H1 (cell line): ENCODE measurements at regions not wholly inside any gene's neighbourhood (a gene's known extent, or its start where the extent isn't known, plus 50 kb on each side); places are given as distances from the start of the nearest gene placed in this dataset.

Experiments used
- CTCF ChIA-PET: fragments of 300-600 bp; sonication (Branson Sonifier 250); formaldehyde crosslinking; loops from one replicate; lab custom pipeline; 2021; ENCODE audit not compliant: partially characterized antibody; lab: Charles Lee
- POLR2A ChIA-PET: fragments of 300-600 bp; sonication (Branson Sonifier 250); formaldehyde crosslinking; loops from one replicate; lab custom pipeline; 2021; ENCODE audit warnings: inconsistent platforms; ENCODE audit not compliant: partially characterized antibody; lab: Charles Lee
- DNase-seq, 2 experiments: peaks; one replicate each; pipeline versions ENCODE4 v3.0.0 to v3.0.0-alpha.2; 2010 to 2022; ENCODE audit warnings: low spot score in 2 of 2, low read depth in 1 of 2, mixed read lengths in 1 of 2
- FAIRE-seq: peaks from 2 replicates; lab custom pipeline; 2011; peaks lifted over from hg19 to GRCh38; lab: Jason Lieb, UNC
- H2AFZ ChIP-seq: 2 replicates; pipeline ENCODE4 v1.8.1; 2012; ENCODE audit warnings: low read length, inconsistent platforms
- H2AK5ac ChIP-seq: 2 replicates; pipeline ENCODE4 v1.6.1; 2013; ENCODE audit warnings: low read depth, low read length
- H2BK120ac ChIP-seq: replicated peaks from 2 replicates; pipeline ENCODE3; 2013; ENCODE audit warnings: low read depth, low read length, inconsistent platforms
- H2BK12ac ChIP-seq: 2 replicates; pipeline ENCODE4 v1.6.1; 2013; ENCODE audit warnings: low read depth, low read length
- H2BK15ac ChIP-seq: 2 replicates; pipeline ENCODE4 v1.6.1; 2013; ENCODE audit warnings: low read length
- H2BK20ac ChIP-seq: 2 replicates; pipeline ENCODE4 v1.6.1; 2013; ENCODE audit warnings: low read length
- H2BK5ac ChIP-seq: 2 replicates; pipeline ENCODE4 v1.6.1; 2013; ENCODE audit warnings: low read depth, low read length
- H3K14ac ChIP-seq: 2 replicates; pipeline ENCODE4 v1.6.1; 2013; ENCODE audit warnings: inconsistent platforms; ENCODE audit not compliant: insufficient read length
- H3K18ac ChIP-seq: 2 replicates; pipeline ENCODE4 v1.6.1; 2013; ENCODE audit warnings: low read length; ENCODE audit errors: extremely low read depth
- H3K23ac ChIP-seq: 2 replicates; pipeline ENCODE4 v1.6.1; 2013; ENCODE audit warnings: inconsistent platforms; ENCODE audit not compliant: insufficient read length
- H3K23me2 ChIP-seq: 2 replicates; pipeline ENCODE4 v1.6.1; 2013; ENCODE audit warnings: low read depth, low read length
- H3K27ac ChIP-seq: 2 replicates; pipeline ENCODE4 v1.6.1; 2011; ENCODE audit warnings: low read depth, low read length, inconsistent platforms
- H3K27me3 ChIP-seq, 4 experiments: replicated peaks in 1 of 4; 1 replicate in 1 of 4; 2 replicates in 3 of 4; pipeline versions ENCODE4 v1.6.1 to v1.8.1; 2011 to 2013; ENCODE audit warnings: low read length in 3 of 4, mild to moderate bottlenecking in 3 of 4, inconsistent platforms in 2 of 4, mixed read lengths in 2 of 4, moderate library complexity in 1 of 4; ENCODE audit not compliant: control insufficient read depth in 3 of 4, insufficient read depth in 3 of 4; ENCODE audit errors: extremely low read depth in 1 of 4
- H3K36me3 ChIP-seq, 4 experiments: 2 replicates each; pipeline versions ENCODE4 v1.6.1 to v1.8.1; 2011 to 2013; ENCODE audit warnings: mild to moderate bottlenecking in 4 of 4, low read length in 3 of 4, moderate library complexity in 2 of 4, control low read depth in 1 of 4, inconsistent platforms in 1 of 4; ENCODE audit not compliant: insufficient read depth in 4 of 4, control insufficient read depth in 2 of 4
- H3K4ac ChIP-seq: replicated peaks from 2 replicates; pipeline ENCODE3; 2013; ENCODE audit warnings: low read length, low read depth, mixed read lengths, inconsistent platforms; ENCODE audit not compliant: insufficient read length
- H3K4me1 ChIP-seq, 4 experiments: replicated peaks in 1 of 4; 1 replicate in 1 of 4; 2 replicates in 3 of 4; pipeline versions ENCODE4 v1.6.1 to v1.8.1; 2011 to 2013; ENCODE audit warnings: low read length in 3 of 4, inconsistent platforms in 2 of 4, mixed read lengths in 1 of 4; ENCODE audit not compliant: insufficient read depth in 4 of 4, control insufficient read depth in 3 of 4
- H3K4me2 ChIP-seq, 2 experiments: 2 replicates each; pipeline versions ENCODE4 v1.6.1 to v1.8.1; 2011 to 2013; ENCODE audit warnings: low read depth in 2 of 2, low read length in 2 of 2, control low read depth in 1 of 2, inconsistent platforms in 1 of 2, mild to moderate bottlenecking in 1 of 2; ENCODE audit not compliant: insufficient read depth in 1 of 2
- H3K4me3 ChIP-seq, 4 experiments: fragments of 200-600, 300-600 bp in 1 of 4; sonication (generic), shearing (Covaris generic), sonication (Bioruptor Twin) in 1 of 4; 2 replicates each; pipeline versions ENCODE4 v1.5.1 to v1.8.1; 2011 to 2016; ENCODE audit warnings: low read length in 4 of 4, low read depth in 3 of 4, control low read depth in 2 of 4, inconsistent platforms in 2 of 4, mild to moderate bottlenecking in 2 of 4, mixed read lengths in 1 of 4, moderate library complexity in 1 of 4; ENCODE audit not compliant: insufficient read depth in 2 of 4; ENCODE audit errors: extremely low read depth in 1 of 4
- H3K56ac ChIP-seq: replicated peaks from 2 replicates; pipeline ENCODE3; 2013; ENCODE audit warnings: low read depth, mild to moderate bottlenecking, mixed read lengths, low read length, inconsistent platforms; ENCODE audit not compliant: insufficient read length
- H3K79me1 ChIP-seq: 2 replicates; pipeline ENCODE4 v1.6.1; 2013; ENCODE audit warnings: low read depth, low read length, control low read depth
- H3K79me2 ChIP-seq, 2 experiments: 2 replicates each; pipeline versions ENCODE4 v1.6.1 to v1.8.1; 2012 to 2013; ENCODE audit warnings: low read length in 2 of 2, mild to moderate bottlenecking in 2 of 2, inconsistent platforms in 1 of 2; ENCODE audit not compliant: insufficient read depth in 2 of 2, control insufficient read depth in 1 of 2
- H3K9ac ChIP-seq, 4 experiments: replicated peaks in 1 of 4; 1 replicate in 1 of 4; 2 replicates in 3 of 4; pipeline versions ENCODE4 v1.6.1 to v1.8.1; 2011 to 2013; ENCODE audit warnings: low read depth in 3 of 4, low read length in 3 of 4, control low read depth in 2 of 4, mild to moderate bottlenecking in 2 of 4, moderate library complexity in 2 of 4, inconsistent platforms in 1 of 4; ENCODE audit errors: extremely low read depth in 1 of 4
- H3K9me3 ChIP-seq, 2 experiments: 2 replicates each; pipeline versions ENCODE4 v1.6.1 to v1.8.1; 2012 to 2013; ENCODE audit warnings: mild to moderate bottlenecking in 2 of 2, moderate library complexity in 2 of 2, control low read depth in 1 of 2, inconsistent platforms in 1 of 2, low read depth in 1 of 2, low read length in 1 of 2, mixed read lengths in 1 of 2; ENCODE audit not compliant: insufficient read depth in 2 of 2
- H4K20me1 ChIP-seq, 2 experiments: replicated peaks in 1 of 2; 2 replicates each; pipeline versions ENCODE3 to v1.8.1; 2011 to 2013; ENCODE audit warnings: inconsistent platforms in 2 of 2, low read length in 2 of 2, mild to moderate bottlenecking in 1 of 2; ENCODE audit not compliant: insufficient read depth in 2 of 2, control insufficient read depth in 1 of 2
- H4K5ac ChIP-seq: 2 replicates; pipeline ENCODE4 v1.6.1; 2013; ENCODE audit warnings: low read length, low read depth, mixed read lengths, inconsistent platforms; ENCODE audit not compliant: insufficient read length
- H4K8ac ChIP-seq: 2 replicates; pipeline ENCODE4 v1.8.0; 2013; ENCODE audit warnings: mild to moderate bottlenecking, moderate library complexity, low read length, inconsistent platforms; ENCODE audit not compliant: insufficient read depth; ENCODE audit errors: extremely low read depth
- H4K91ac ChIP-seq: replicated peaks from 2 replicates; pipeline ENCODE3; 2013; ENCODE audit warnings: low read length, mixed read lengths, inconsistent platforms; ENCODE audit not compliant: insufficient read length
- CBX5 ChIP-seq: fragments of 300-800, 300-1000 bp; sonication (generic); IDR thresholded peaks from 2 replicates; pipeline ENCODE4 v1.7.1; 2016; ENCODE audit warnings: antibody characterized with exemption, low read length, low read depth
- CBX8 ChIP-seq: fragments of 300-800, 300-1000 bp; sonication (generic); IDR thresholded peaks from 2 replicates; pipeline ENCODE4 v1.7.1; 2016; ENCODE audit warnings: low read depth, low read length, borderline replicate concordance
- CREB1 ChIP-seq: IDR thresholded peaks from 2 replicates; pipeline ENCODE4 v1.6.1; 2012; ENCODE audit warnings: inconsistent platforms
- EZH2 ChIP-seq: fragments of 200-600 bp; sonication (generic); IDR thresholded peaks from 2 replicates; pipeline ENCODE4 v1.7.1; 2012; ENCODE audit warnings: low read depth, mild to moderate bottlenecking, moderate library complexity, low read length, inconsistent platforms; ENCODE audit not compliant: severe bottlenecking
- GTF2F1 ChIP-seq: IDR thresholded peaks from 2 replicates; pipeline ENCODE4 v1.6.1; 2012; ENCODE audit warnings: low read depth, low read length, improper control_type of control experiment, borderline replicate concordance
- HDAC2 ChIP-seq, 2 experiments: fragments of 300-600 bp in 1 of 2; sonication (generic) in 1 of 2; IDR thresholded peaks; 2 replicates each; pipeline ENCODE4 v1.6.1; 2011 to 2012; ENCODE audit warnings: low read depth in 2 of 2, low read length in 2 of 2, mild to moderate bottlenecking in 2 of 2, moderate library complexity in 2 of 2, borderline replicate concordance in 1 of 2, inconsistent platforms in 1 of 2
- JUND ChIP-seq: IDR thresholded peaks from 2 replicates; pipeline ENCODE4 v1.6.1; 2011; ENCODE audit warnings: mild to moderate bottlenecking, improper control_type of control experiment, low read length
- RFX5 ChIP-seq: IDR thresholded peaks from 2 replicates; pipeline ENCODE4 v1.6.1; 2011; ENCODE audit warnings: low read depth, low read length, improper control_type of control experiment, borderline replicate concordance
- RXRA ChIP-seq: IDR thresholded peaks from 2 replicates; pipeline ENCODE4 v1.6.1; 2011; ENCODE audit warnings: low read depth, mild to moderate bottlenecking, low read length, moderate library complexity; ENCODE audit not compliant: insufficient read depth
- SIRT6 ChIP-seq: IDR thresholded peaks from one replicate; pipeline ENCODE4 v1.7.1; 2012; ENCODE audit warnings: low read length, inconsistent platforms
- SRF ChIP-seq: IDR thresholded peaks from 2 replicates; pipeline ENCODE4 v1.6.1; 2011; ENCODE audit warnings: mild to moderate bottlenecking, low read depth, low read length, moderate library complexity
- TCF12 ChIP-seq: IDR thresholded peaks from 2 replicates; pipeline ENCODE4 v1.6.1; 2011; ENCODE audit warnings: low read depth, mild to moderate bottlenecking, low read length
- TEAD4 ChIP-seq: IDR thresholded peaks from 2 replicates; pipeline ENCODE4 v1.6.1; 2012; ENCODE audit warnings: low read depth, low read length, inconsistent platforms, mixed read lengths
- WGBS, 2 experiments: shearing (Covaris generic) in 1 of 2; methylation state at CpG; one replicate each; pipeline versions ENCODE4 v1.1.6 to v1.1.7; 2013 to 2015; ENCODE audit warnings: low lambda C conversion rate in 2 of 2, mixed read lengths in 2 of 2, inconsistent platforms in 1 of 2, low coverage in 1 of 2, missing lambda C conversion rate in 1 of 2; ENCODE audit not compliant: insufficient replicate concordance in 2 of 2, insufficient coverage in 1 of 2, insufficient read length in 1 of 2; ENCODE audit errors: extremely low coverage in 1 of 2, missing lambda C conversion rate in 1 of 2; 5-methylcytosine and 5-hydroxymethylcytosine counted together
- TF ChIP-seq, protein P1 (sequence below): IDR thresholded peaks from 2 replicates; pipeline ENCODE4 v1.6.1; 2012; ENCODE audit warnings: low read length, inconsistent platforms

DNA sequence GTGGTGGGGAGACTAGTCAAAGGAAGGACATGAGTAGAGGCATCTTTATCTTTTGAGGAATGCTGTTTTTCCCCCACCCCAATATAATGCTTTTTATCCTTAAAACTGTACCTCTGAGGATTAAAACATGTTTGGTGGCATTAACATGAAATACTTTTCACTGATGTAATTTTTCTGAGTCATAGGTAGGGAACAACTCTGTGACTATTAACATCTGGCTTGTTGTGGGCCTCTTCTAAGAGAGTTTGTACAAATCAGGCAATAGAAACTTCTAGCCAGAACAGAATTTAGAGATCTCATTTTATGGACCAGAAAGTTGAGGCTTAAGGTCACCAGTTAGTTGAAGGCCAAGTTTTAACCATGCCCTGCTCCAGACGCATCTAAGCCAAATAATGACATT lies 207.6 kb downstream of the SOX3 start:
- H2BK5ac ChIP-seq = no peak overlapping the region
- H2BK15ac ChIP-seq = no peak overlapping the region
- H3K9ac ChIP-seq = no peak overlapping the region
- H3K14ac ChIP-seq = no peak overlapping the region
- H2AFZ ChIP-seq = no peak overlapping the region
- H4K91ac ChIP-seq = no peak overlapping the region
- H3K18ac ChIP-seq = no peak overlapping the region
- H2AK5ac ChIP-seq = no peak overlapping the region
- FAIRE-seq (no peak), DNase-seq (no peak)
- no peak overlapping the region for H4K5ac ChIP-seq
- no peaks in the 10 kb centered on the region for H3K79me2 ChIP-seq
- CTCF ChIA-PET = no interaction called here
- H2BK20ac ChIP-seq = no peak overlapping the region
- no peaks in the 10 kb centered on the region for H3K79me1 ChIP-seq
- H3K27ac ChIP-seq = no peak overlapping the region
- no peaks in the 10 kb centered on the region for H3K27me3 ChIP-seq
- no peaks in the 10 kb centered on the region for H3K9me3 ChIP-seq
- no peak overlapping the region for H3K23ac ChIP-seq
- peaks cover 0 to 8% (median 1%) of the 10 kb centered on the region in 4 experiments; a peak in 3 of 7 replicates for H3K4me1 ChIP-seq
- H3K56ac ChIP-seq = no peak overlapping the region
- no peak overlapping the region for H3K4me3 ChIP-seq
- POLR2A ChIA-PET = no interaction called here
- no peaks in the 10 kb centered on the region for H3K23me2 ChIP-seq
- no peak overlapping the region for H2BK12ac ChIP-seq
- H3K36me3 ChIP-seq = no peaks in the 10 kb centered on the region
- H3K4me2 ChIP-seq = no peak overlapping the region
- no peaks in the 10 kb centered on the region for H4K20me1 ChIP-seq
- no peak overlapping the region for H3K4ac ChIP-seq
- H2BK120ac ChIP-seq = no peak overlapping the region
- WGBS, 2 experiments = 78% methylated on average over 1 of the region's 1 CpG; no CpG with 5 or more reads in 1 of the 2 experiments
- no peak overlapping the region for H4K8ac ChIP-seq
- TF ChIP-seq CBX5 = no peak
- TF ChIP-seq GTF2F1 = no peak
- TF ChIP-seq SIRT6 = no peak
- TF ChIP-seq JUND = no peak
- TF ChIP-seq SRF = no peak
- TF ChIP-seq RFX5 = no peak
- no peak for TF ChIP-seq TEAD4
- no peak for TF ChIP-seq HDAC2 (IDR thresholded peaks at IDR 0.05; ENCODE audit: borderline replicate concordance in 1 of 2, low read depth in 2 of 2, low read length in 2 of 2)
- TF ChIP-seq RXRA = no peak
- no peak for TF ChIP-seq EZH2
- TF ChIP-seq CREB1 = no peak
- TF ChIP-seq CBX8 = no peak
- TF ChIP-seq, protein P1, sequence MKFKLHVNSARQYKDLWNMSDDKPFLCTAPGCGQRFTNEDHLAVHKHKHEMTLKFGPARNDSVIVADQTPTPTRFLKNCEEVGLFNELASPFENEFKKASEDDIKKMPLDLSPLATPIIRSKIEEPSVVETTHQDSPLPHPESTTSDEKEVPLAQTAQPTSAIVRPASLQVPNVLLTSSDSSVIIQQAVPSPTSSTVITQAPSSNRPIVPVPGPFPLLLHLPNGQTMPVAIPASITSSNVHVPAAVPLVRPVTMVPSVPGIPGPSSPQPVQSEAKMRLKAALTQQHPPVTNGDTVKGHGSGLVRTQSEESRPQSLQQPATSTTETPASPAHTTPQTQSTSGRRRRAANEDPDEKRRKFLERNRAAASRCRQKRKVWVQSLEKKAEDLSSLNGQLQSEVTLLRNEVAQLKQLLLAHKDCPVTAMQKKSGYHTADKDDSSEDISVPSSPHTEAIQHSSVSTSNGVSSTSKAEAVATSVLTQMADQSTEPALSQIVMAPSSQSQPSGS = no peak
- TF ChIP-seq TCF12 = no peak
